GM18498 (cell line): ENCODE measurements at regions not wholly inside any gene's neighbourhood (a gene's known extent, or its start where the extent isn't known, plus 50 kb on each side); places are given as distances from the start of the nearest gene placed in this dataset.
A peak's percentile ranks its signal among the peaks of the same experiment; 100 is the strongest.

Source experiments
- ATAC-seq: cut with Tn5 transposase; IDR thresholded peaks from one replicate; pipeline ENCODE4 v1.9.1; 2021; ENCODE audit warnings: mild to moderate bottlenecking, moderate library complexity; ENCODE audit not compliant: unreplicated experiment

DNA sequence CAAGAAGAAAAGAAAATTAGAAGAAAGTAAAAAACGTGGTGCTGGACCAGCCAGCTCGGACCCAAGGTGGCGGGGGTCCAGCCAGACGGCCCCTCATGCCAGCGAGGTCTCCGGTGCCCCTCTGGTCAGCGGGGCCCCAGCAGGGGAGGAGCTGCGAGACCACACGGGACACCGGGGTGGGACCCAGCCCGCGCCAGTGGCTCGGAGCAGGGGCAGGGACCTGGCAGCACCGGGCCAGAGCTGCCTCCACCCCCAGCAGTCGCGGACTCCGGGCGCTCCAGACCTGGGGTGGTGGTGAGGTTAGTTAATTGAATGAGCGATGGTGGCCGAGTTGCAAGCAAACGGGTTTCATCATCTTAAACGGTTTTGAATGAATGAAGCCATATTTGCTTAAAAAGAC lies 289.9 kb upstream of the MC4R start:
- no peak for ATAC-seq

- no peak for ATAC-seq
These were observed 290.8 kb upstream of the MC4R start for GRCh38 chr18:60663060-60663989.

GRCh38 chr18:60664736-60665135 lies 292.2 kb upstream of the MC4R start:
- ATAC-seq, result peak; percentile 81

DNA sequence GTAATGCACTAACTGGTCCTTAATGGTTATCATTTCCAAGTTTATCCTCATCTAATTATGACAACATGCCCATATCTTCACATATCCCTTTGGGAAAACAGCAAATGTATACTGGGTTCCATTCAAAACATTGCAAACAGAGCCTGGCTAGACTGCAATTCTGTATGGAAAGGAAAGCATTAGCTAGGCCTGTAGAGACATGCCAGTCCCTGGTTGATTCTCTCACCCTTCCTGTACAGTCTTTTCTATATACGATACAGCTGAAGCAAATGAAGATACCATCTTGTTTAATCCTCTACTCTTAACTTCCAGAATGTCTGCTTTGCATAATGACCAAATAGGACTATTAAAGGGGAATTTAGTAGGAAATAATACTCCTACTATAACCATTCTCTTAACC lies 294.4 kb upstream of the MC4R start:
- ATAC-seq, result no peak

- no peak for ATAC-seq
These were observed 296.0 kb upstream of the MC4R start for GRCh38 chr18:60668583-60668982.

- ATAC-seq, result no peak
These were observed 297.4 kb upstream of the MC4R start for GRCh38 chr18:60669938-60670337.

- no peak for ATAC-seq
These were observed 298.4 kb upstream of the MC4R start for GRCh38 chr18:60671021-60671420.

DNA sequence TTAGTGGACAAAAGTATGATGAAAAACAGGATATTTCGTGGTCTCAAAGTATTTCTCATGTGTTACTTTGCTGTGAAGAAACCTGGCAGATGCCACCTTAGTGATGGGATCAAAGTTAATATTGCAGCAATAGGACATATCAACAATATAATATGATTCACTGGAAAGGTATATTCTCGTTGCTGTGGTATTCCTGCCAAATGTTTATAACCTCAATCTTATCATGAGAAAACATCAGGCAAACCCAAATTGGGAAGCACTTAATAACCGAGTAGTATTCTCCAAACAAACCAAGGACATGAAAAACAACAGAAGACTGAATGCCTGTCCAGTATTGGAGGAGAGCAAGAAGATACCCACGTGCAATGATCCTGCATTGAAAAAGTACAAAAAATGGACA lies 302.6 kb upstream of the MC4R start:
- ATAC-seq, result no peak

GRCh38 chr18:60675801-60676200 lies 303.2 kb upstream of the MC4R start:
- ATAC-seq, result no peak

DNA sequence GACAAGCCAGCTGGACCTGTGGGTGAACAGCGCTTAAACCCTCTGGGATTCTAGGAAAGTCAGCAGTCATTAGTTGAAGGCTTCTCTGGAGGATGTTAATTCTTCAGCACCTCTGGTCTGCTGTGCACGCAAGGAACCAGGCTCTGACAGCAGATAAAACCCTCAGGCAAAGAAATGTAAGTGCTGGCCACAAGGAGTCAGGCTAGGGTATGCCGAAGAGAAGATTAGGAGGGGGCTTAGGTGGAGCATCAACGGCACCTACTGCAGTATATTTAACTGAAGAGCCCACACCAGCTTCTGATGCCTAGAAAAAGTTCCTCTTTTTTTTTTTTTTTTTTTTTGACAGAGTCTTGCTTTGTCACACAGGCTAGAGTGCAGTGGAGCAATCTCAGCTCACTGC lies 304.2 kb upstream of the MC4R start:
- no peak for ATAC-seq

DNA sequence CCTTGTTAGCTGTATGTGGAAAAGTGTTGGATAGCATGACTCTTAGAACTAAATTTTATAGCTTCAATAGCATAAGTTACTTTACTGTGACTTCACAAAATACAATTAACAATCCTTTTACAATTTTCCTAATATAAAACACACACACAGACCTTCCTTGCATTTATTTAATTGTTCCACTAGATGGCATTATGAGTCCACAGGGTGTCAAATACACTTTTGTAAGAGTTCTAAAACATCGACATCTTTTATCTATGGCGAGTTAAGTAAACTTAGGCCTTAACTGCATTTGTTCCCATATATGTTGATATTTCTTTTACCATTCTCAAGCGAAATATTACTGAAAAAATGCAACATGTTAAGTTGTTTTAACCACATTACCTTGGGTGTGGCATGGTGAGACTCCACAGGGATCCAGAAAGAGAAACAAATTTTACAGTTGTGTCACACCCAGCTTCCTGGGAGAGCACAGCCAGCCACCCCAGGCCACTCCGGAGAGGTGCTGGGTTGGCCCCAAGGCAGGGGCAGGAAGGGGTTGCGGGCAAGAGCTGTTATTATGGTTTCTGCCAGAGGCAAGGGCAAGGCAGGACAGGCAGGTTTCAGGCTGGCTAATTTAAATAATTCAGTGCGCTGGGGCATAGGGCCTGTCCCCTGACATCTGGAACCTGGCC lies 312.4 kb upstream of the MC4R start:
- no peak for ATAC-seq

GRCh38 chr18:60686142-60686541 lies 313.6 kb upstream of the MC4R start:
- no peak for ATAC-seq

DNA sequence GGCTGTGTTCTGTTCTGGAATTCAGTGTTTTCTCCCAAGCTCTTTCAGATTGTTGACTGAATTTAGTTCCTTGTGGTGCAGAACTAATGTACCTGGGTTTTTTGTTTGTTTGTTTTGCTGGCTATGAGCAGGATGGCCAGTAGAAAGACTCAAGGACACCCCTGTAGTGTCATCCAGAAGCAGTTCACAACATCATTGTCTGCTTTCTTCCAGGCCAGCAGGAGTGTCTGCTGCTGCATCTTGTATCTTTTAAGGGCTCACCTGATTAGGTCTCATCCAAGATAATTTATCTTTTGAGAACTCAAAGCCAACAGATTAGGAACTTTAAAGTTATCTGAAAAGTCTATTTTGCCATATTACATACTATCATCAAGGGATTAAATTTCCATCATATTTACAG lies 318.5 kb upstream of the MC4R start:
- ATAC-seq, result no peak

DNA sequence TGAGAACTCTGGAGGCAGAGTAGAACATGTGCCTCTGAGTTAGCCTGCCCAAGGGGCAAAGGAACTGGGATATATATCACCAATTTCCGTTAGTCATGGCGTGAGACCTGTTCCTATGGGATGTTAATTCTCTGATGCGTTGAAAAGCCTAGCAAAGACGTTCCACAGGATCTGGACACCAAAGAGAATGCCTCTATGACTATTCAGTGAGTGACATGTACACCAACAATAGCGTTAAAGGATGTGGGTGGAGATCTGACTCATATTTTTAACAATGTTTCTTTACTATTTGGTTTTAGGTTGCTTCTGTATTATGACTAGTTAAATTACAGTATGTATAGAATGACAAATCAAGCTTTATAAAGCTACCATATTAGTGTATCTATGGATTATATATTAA lies 320.9 kb upstream of the MC4R start:
- no peak for ATAC-seq

- no peak for ATAC-seq
These were observed 326.3 kb upstream of the MC4R start for GRCh38 chr18:60698901-60699300.

DNA sequence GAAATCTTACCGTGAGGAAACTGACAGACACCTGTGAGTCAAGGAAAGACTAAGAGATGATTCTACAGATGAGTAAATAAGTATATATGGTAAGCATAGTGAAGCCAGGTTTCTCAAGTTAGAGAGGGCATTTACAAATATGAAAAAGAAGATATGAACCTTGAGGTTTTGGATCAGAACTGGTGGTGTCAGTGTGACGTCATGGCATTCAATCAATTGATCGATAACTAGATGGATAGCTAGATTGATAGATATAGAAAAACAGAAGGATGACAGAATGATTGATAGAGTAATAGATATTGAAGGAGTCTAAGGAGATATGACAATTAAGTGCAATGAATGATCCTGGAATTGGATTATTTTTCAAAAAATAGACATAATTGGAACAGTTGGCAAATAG lies 350.2 kb upstream of the MC4R start:
- no peak for ATAC-seq

- no peak for ATAC-seq
These were observed 359.6 kb upstream of the MC4R start for GRCh38 chr18:60732143-60732542.

GRCh38 chr18:60739212-60739611 lies 366.6 kb upstream of the MC4R start:
- no peak for ATAC-seq

- no peak for ATAC-seq
These were observed 367.7 kb upstream of the MC4R start for GRCh38 chr18:60740313-60740712.

- ATAC-seq, result no peak
These were observed 373.9 kb upstream of the MC4R start for GRCh38 chr18:60746491-60746890.

- no peak for ATAC-seq
These were observed 374.3 kb upstream of the MC4R start for GRCh38 chr18:60746919-60747318.

- ATAC-seq, result no peak
These were observed 381.2 kb upstream of the MC4R start for GRCh38 chr18:60753753-60754152.
